Fibroblast of mammary gland (primary cell): ENCODE measurements at regions not wholly inside any gene's neighbourhood (a gene's known extent, or its start where the extent isn't known, plus 50 kb on each side); places are given as distances from the start of the nearest gene placed in this dataset.

Source experiments
- DNase-seq: peaks from one replicate; pipeline ENCODE4 v3.0.0-alpha.2; 2010; ENCODE audit warnings: low read depth
- H3K4me3 ChIP-seq: 2 replicates; pipeline ENCODE4 v1.5.1; 2011; ENCODE audit warnings: low read depth, mild to moderate bottlenecking, low read length, moderate library complexity; ENCODE audit not compliant: control insufficient read depth
- TF ChIP-seq, protein P1 (sequence below): conservative IDR thresholded peaks from 2 replicates; pipeline ENCODE4 v1.5.1; 2011; ENCODE audit warnings: low read depth, low read length, inconsistent platforms; ENCODE audit not compliant: control insufficient read depth, insufficient read depth

DNA sequence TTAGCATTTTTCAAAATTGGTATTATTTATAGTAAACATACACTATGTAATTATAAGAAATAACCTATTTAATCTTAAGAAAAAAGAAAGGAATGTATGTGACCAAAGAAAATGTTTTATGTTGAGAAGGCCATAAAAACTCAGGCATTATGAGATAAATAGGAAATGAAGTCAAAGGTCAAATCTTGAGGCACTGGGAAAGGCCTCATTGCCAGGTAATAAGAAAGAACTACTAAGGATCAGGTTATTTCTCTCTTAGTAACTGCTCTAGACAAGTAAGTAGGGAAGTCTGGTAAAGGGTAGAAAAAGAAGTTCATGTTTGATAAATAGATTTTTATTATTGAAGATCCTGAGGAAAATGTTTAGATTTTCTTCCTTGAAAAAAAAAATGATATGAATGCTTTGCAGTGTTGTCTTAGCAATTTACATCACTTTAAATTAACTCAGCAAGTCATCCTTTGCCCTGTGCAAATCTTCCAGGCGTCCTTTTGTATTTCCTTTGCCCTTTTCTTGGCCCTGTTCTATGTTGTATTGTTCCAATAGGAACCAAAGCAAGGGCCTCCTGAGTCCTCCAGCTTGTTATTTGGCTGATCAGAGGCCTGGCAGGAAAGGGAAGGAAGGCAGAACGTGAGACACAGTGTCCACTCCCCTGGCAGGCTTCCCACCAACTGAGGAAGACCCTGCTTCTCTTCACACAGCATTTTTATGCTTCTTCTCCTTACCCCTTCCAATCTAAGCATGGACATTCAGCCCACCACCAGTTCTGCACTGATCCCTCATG, 260.4 kb upstream of the MIR17HG start:
- TF ChIP-seq, protein P1, sequence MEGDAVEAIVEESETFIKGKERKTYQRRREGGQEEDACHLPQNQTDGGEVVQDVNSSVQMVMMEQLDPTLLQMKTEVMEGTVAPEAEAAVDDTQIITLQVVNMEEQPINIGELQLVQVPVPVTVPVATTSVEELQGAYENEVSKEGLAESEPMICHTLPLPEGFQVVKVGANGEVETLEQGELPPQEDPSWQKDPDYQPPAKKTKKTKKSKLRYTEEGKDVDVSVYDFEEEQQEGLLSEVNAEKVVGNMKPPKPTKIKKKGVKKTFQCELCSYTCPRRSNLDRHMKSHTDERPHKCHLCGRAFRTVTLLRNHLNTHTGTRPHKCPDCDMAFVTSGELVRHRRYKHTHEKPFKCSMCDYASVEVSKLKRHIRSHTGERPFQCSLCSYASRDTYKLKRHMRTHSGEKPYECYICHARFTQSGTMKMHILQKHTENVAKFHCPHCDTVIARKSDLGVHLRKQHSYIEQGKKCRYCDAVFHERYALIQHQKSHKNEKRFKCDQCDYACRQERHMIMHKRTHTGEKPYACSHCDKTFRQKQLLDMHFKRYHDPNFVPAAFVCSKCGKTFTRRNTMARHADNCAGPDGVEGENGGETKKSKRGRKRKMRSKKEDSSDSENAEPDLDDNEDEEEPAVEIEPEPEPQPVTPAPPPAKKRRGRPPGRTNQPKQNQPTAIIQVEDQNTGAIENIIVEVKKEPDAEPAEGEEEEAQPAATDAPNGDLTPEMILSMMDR, result no peak
- no peak for DNase-seq

GRCh38 chr13:91097269-91097668, 250.2 kb upstream of the MIR17HG start:
- DNase-seq, result no peak
- TF ChIP-seq, protein P1, result no peak
- H3K4me3 ChIP-seq, result no peak overlapping the region

More for the DNA sequence above, 260.4 kb upstream of the MIR17HG start:
- H3K4me3 ChIP-seq, result no peak overlapping the region

DNA sequence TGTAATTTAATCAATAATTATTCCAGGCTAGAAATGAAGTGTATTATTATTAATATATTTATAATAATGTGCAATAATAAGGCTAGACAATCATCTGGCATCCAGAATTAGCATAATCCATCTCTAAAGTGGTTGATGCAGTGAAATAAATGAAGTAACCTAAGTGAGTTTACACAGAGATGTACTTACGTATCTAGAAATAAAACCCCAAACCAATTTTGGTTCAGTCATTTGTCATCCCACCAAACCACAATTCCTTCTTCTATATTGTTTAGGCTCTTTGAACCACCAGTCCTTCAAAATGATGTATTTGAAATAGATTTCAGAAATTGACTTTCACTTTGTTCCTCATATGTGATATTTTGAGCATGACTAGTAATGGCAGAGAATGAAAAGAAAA, 247.6 kb upstream of the MIR17HG start:
- DNase-seq, result no peak
- TF ChIP-seq, protein P1, result no peak

DNA sequence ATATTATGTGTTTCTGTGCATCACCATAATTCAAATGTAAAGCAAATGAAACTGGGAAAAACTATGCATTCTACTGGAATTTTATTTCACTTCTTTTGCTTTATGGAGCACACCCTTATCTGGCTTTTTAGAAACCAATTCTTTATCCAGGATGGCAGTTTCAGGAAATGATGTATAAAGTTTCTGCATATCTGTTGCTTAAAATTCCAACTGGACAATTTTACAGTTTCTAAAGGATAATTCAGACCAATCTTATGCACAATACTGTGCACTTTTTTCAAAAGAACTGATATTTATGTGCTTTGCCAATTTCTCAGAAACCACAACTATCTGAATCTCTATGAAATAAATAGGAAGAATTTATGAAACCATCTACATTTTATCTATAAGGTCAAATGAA, 246.5 kb upstream of the MIR17HG start:
- H3K4me3 ChIP-seq, result no peak overlapping the region

More for the DNA sequence above, 247.6 kb upstream of the MIR17HG start:
- no peak overlapping the region for H3K4me3 ChIP-seq

GRCh38 chr13:91101381-91101780, 246.1 kb upstream of the MIR17HG start:
- TF ChIP-seq, protein P1, result no peak
- DNase-seq, result no peak
- H3K4me3 ChIP-seq, result no peak overlapping the region

More for the DNA sequence above, 246.5 kb upstream of the MIR17HG start:
- DNase-seq, result no peak
- TF ChIP-seq, protein P1, result no peak

DNA sequence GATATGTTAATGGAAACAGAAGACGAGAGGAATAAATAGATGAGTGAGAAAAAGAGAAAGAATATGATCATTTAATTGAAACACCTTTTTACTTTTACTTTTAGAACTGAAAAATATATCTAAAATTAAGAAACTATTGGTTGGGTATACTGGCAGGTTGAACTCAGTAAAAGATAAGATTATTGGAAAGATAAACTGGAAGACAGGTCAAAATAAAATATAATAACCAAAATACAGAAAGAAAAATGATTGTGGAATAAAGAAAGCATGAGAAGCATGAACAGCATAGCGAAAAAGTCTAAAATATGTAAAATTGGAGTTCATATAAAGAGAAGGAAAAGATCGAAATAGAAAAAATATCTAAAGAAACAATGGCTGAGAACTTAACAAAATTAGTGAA, 242.2 kb upstream of the MIR17HG start:
- TF ChIP-seq, protein P1, result no peak
- no peak for DNase-seq
- no peak overlapping the region for H3K4me3 ChIP-seq
